GM23338 (cell line): ENCODE measurements at regions not wholly inside any gene's neighbourhood (a gene's known extent, or its start where the extent isn't known, plus 50 kb on each side); places are given as distances from the start of the nearest gene placed in this dataset.

ENCODE experiments used
- ATAC-seq: fragments of 200-7000 bp; cut with Tn5 transposase; 3 replicates; pipeline ENCODE4 v1.9.1; 2020
- DNase-seq: peaks from one replicate; pipeline ENCODE4 v3.0.0-alpha.2; 2015; ENCODE audit warnings: low spot score
- H2AFZ ChIP-seq: fragments of 200-600 bp; sonication (generic); 2 replicates; pipeline ENCODE4 v1.8.0; 2016; ENCODE audit warnings: antibody characterized with exemption, mild to moderate bottlenecking, moderate library complexity
- H3F3A ChIP-seq: fragments of 200-600 bp; sonication (generic); replicated peaks from 2 replicates; pipeline ENCODE4 v1.8.0; 2017; ENCODE audit warnings: antibody characterized with exemption, mixed run types, low read depth
- H3K27ac ChIP-seq: fragments of 200-600 bp; sonication (generic); 2 replicates; pipeline ENCODE4 v1.6.1; 2016; ENCODE audit warnings: low read depth
- H3K27me3 ChIP-seq: fragments of 200-600 bp; sonication (generic); 2 replicates; pipeline ENCODE4 v1.8.0; 2016; ENCODE audit warnings: mild to moderate bottlenecking, mixed run types, moderate library complexity; ENCODE audit not compliant: insufficient read depth
- H3K36me3 ChIP-seq: fragments of 200-600 bp; sonication (generic); 2 replicates; pipeline ENCODE4 v1.8.0; 2016; ENCODE audit warnings: mild to moderate bottlenecking; ENCODE audit not compliant: insufficient read depth
- H3K4me1 ChIP-seq: fragments of 200-600 bp; sonication (generic); 2 replicates; pipeline ENCODE4 v1.8.0; 2016; ENCODE audit warnings: mild to moderate bottlenecking, moderate library complexity; ENCODE audit not compliant: insufficient read depth
- H3K4me2 ChIP-seq: fragments of 200-600 bp; sonication (generic); 2 replicates; pipeline ENCODE4 v1.7.1; 2017; ENCODE audit warnings: mixed run types
- H3K4me3 ChIP-seq: fragments of 200-600 bp; sonication (generic); 2 replicates; pipeline ENCODE4 v1.6.1; 2016; ENCODE audit warnings: mixed run types
- H3K79me2 ChIP-seq: fragments of 200-600 bp; sonication (generic); replicated peaks from 2 replicates; pipeline ENCODE4 v1.8.0; 2017; ENCODE audit warnings: mild to moderate bottlenecking; ENCODE audit not compliant: insufficient read depth
- H3K9me2 ChIP-seq: fragments of 200-600 bp; sonication (generic); 2 replicates; pipeline ENCODE4 v1.8.0; 2017; ENCODE audit not compliant: insufficient read depth
- H4K20me1 ChIP-seq: fragments of 200-600 bp; sonication (generic); replicated peaks from 2 replicates; pipeline ENCODE4 v1.8.0; 2017; ENCODE audit warnings: mild to moderate bottlenecking; ENCODE audit not compliant: insufficient read depth
- H3K27ac Mint-ChIP-seq: 2 replicates; pipeline ENCODE4 v1.8.0; 2020; ENCODE audit warnings: inconsistent platforms, mild to moderate bottlenecking, moderate library complexity, mixed read lengths
- H3K27me3 Mint-ChIP-seq: 3 replicates; pipeline ENCODE4 v1.8.0; 2022; ENCODE audit warnings: low read depth, mild to moderate bottlenecking, moderate library complexity, mixed read lengths, inconsistent platforms; ENCODE audit not compliant: insufficient read depth, poor library complexity
- H3K36me3 Mint-ChIP-seq: 3 replicates; pipeline ENCODE4 v1.8.0; 2021; ENCODE audit warnings: low read depth, mild to moderate bottlenecking, inconsistent platforms, moderate library complexity, mixed read lengths
- H3K4me1 Mint-ChIP-seq: 3 replicates; pipeline ENCODE4 v1.8.0; 2020; ENCODE audit warnings: mild to moderate bottlenecking, inconsistent platforms, mixed read lengths
- H3K4me3 Mint-ChIP-seq: 3 replicates; pipeline ENCODE4 v1.8.0; 2021; ENCODE audit warnings: moderate library complexity, mild to moderate bottlenecking, inconsistent platforms, mixed read lengths
- H3K9me3 Mint-ChIP-seq: 3 replicates; pipeline ENCODE4 v1.8.0; 2020; ENCODE audit warnings: moderate library complexity, mild to moderate bottlenecking, inconsistent platforms, mixed read lengths
- EZH2phosphoT487 ChIP-seq: fragments of 200-600 bp; sonication (generic); IDR thresholded peaks from one replicate; pipeline ENCODE4 v1.8.1; 2018; ENCODE audit warnings: antibody characterized with exemption; ENCODE audit not compliant: unreplicated experiment
- JUNB ChIP-seq: IDR thresholded peaks from one replicate; pipeline ENCODE4 v1.6.1; 2016; ENCODE audit warnings: antibody characterized with exemption; ENCODE audit not compliant: unreplicated experiment
- NANOG ChIP-seq: IDR thresholded peaks from 2 replicates; pipeline ENCODE4 v1.6.1; 2016; ENCODE audit warnings: antibody characterized with exemption, borderline replicate concordance
- POLR2AphosphoS5 ChIP-seq: IDR thresholded peaks from 2 replicates; pipeline ENCODE4 v1.6.1; 2016; ENCODE audit warnings: antibody characterized with exemption, low read depth
- STAT1 ChIP-seq: IDR thresholded peaks from one replicate; pipeline ENCODE4 v1.6.1; 2016; ENCODE audit warnings: antibody characterized with exemption; ENCODE audit not compliant: unreplicated experiment
- ZNF331 ChIP-seq: fragments of 250-450 bp; sonication (Bioruptor Pico); IDR thresholded peaks from 2 replicates; pipeline ENCODE4 v1.5.0; 2020; ENCODE audit warnings: low read depth, mild to moderate bottlenecking, moderate library complexity
- TF ChIP-seq, protein P1 (sequence below): fragments of 250-450 bp; sonication (Bioruptor Pico); IDR thresholded peaks from 2 replicates; pipeline ENCODE4 v1.5.0; 2020; ENCODE audit warnings: mild to moderate bottlenecking, moderate library complexity

- TF ChIP-seq, protein P1, sequence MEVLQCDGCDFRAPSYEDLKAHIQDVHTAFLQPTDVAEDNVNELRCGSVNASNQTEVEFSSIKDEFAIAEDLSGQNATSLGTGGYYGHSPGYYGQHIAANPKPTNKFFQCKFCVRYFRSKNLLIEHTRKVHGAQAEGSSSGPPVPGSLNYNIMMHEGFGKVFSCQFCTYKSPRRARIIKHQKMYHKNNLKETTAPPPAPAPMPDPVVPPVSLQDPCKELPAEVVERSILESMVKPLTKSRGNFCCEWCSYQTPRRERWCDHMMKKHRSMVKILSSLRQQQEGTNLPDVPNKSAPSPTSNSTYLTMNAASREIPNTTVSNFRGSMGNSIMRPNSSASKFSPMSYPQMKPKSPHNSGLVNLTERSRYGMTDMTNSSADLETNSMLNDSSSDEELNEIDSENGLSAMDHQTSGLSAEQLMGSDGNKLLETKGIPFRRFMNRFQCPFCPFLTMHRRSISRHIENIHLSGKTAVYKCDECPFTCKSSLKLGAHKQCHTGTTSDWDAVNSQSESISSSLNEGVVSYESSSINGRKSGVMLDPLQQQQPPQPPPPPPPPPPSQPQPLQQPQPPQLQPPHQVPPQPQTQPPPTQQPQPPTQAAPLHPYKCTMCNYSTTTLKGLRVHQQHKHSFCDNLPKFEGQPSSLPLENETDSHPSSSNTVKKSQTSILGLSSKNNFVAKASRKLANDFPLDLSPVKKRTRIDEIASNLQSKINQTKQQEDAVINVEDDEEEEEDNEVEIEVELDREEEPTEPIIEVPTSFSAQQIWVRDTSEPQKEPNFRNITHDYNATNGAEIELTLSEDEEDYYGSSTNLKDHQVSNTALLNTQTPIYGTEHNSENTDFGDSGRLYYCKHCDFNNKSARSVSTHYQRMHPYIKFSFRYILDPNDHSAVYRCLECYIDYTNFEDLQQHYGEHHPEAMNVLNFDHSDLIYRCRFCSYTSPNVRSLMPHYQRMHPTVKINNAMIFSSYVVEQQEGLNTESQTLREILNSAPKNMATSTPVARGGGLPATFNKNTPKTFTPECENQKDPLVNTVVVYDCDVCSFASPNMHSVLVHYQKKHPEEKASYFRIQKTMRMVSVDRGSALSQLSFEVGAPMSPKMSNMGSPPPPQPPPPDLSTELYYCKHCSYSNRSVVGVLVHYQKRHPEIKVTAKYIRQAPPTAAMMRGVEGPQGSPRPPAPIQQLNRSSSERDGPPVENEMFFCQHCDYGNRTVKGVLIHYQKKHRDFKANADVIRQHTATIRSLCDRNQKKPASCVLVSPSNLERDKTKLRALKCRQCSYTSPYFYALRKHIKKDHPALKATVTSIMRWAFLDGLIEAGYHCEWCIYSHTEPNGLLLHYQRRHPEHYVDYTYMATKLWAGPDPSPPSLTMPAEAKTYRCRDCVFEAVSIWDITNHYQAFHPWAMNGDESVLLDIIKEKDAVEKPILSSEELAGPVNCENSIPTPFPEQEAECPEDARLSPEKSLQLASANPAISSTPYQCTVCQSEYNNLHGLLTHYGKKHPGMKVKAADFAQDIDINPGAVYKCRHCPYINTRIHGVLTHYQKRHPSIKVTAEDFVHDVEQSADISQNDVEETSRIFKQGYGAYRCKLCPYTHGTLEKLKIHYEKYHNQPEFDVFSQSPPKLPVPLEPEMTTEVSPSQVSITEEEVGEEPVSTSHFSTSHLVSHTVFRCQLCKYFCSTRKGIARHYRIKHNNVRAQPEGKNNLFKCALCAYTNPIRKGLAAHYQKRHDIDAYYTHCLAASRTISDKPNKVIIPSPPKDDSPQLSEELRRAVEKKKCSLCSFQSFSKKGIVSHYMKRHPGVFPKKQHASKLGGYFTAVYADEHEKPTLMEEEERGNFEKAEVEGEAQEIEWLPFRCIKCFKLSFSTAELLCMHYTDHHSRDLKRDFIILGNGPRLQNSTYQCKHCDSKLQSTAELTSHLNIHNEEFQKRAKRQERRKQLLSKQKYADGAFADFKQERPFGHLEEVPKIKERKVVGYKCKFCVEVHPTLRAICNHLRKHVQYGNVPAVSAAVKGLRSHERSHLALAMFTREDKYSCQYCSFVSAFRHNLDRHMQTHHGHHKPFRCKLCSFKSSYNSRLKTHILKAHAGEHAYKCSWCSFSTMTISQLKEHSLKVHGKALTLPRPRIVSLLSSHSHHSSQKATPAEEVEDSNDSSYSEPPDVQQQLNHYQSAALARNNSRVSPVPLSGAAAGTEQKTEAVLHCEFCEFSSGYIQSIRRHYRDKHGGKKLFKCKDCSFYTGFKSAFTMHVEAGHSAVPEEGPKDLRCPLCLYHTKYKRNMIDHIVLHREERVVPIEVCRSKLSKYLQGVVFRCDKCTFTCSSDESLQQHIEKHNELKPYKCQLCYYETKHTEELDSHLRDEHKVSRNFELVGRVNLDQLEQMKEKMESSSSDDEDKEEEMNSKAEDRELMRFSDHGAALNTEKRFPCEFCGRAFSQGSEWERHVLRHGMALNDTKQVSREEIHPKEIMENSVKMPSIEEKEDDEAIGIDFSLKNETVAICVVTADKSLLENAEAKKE (CRISPR knock-in tag): no peak
- TF ChIP-seq ZNF331 (CRISPR knock-in tag) (no peak), STAT1 (no peak)
Observed at GRCh38 chr20:48503166-48503815, 324.5 kb downstream of the PREX1 start (continued).

DNA sequence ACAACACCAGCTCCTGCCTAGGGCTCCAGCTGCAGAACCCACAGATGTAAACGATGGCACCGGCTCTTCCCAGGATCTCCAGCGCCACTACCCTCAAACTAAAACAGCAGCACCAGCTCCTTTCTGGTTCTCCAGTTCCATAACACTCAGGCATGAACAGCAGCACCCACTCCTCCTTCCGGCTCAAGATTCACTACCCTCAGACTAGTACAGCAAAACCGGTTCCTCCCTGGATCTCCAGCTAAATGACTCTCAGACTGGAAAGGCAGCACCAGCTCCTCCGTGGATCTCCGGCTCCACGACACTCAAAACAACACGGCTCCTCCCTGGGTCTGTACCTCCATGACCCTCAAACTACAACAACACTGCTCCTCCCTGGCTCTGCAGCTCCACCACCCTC, 325.0 kb downstream of the PREX1 start:
- Mint-ChIP-seq H3K4me1 (no peaks in the 10 kb centered on the region), H3K27me3 (peaks cover 8% of the 10 kb centered on the region), H3K4me3 (no peak overlapping the region), H3K36me3 (peaks cover 17% of the 10 kb centered on the region), H3K9me3 (peaks cover 32% of the 10 kb centered on the region), H3K27ac (no peak overlapping the region)
- H3K79me2 ChIP-seq: no peaks in the 10 kb centered on the region
- no peak for DNase-seq
- H3K4me1 ChIP-seq: no peaks in the 10 kb centered on the region
- no peaks in the 10 kb centered on the region for H3K9me2 ChIP-seq
- H3K4me3 ChIP-seq: no peak overlapping the region
- H3K27me3 ChIP-seq: no peaks in the 10 kb centered on the region
- H3K36me3 ChIP-seq: no peaks in the 10 kb centered on the region
- no peak overlapping the region for H2AFZ ChIP-seq
- no peak overlapping the region for H3K27ac ChIP-seq
- H3K4me2 ChIP-seq: no peak overlapping the region
- H3F3A ChIP-seq: no peaks in the 10 kb centered on the region
- no peak for ATAC-seq
- H4K20me1 ChIP-seq: no peaks in the 10 kb centered on the region
- no peak for TF ChIP-seq JUNB
- TF ChIP-seq, protein P1 (CRISPR knock-in tag): no peak
- no peak for TF ChIP-seq POLR2AphosphoS5
- no peak for TF ChIP-seq NANOG
- TF ChIP-seq EZH2phosphoT487: no peak
